HL-60 (cell line): ENCODE measurements at regions not wholly inside any gene's neighbourhood (a gene's known extent, or its start where the extent isn't known, plus 50 kb on each side); places are given as distances from the start of the nearest gene placed in this dataset.

Experiments
- CTCF ChIP-seq: IDR thresholded peaks from one replicate; pipeline ENCODE4 v1.5.1; 2011; ENCODE audit warnings: low read length, control low read depth, inconsistent platforms; ENCODE audit not compliant: insufficient read depth
- GABPA ChIP-seq: IDR thresholded peaks from 2 replicates; pipeline ENCODE4 v1.6.1; 2012; ENCODE audit warnings: low read depth
- POLR2AphosphoS5 ChIP-seq: IDR thresholded peaks from 2 replicates; pipeline ENCODE4 v1.6.1; 2012; ENCODE audit warnings: low read depth
- TF ChIP-seq, protein P1 (sequence below): IDR thresholded peaks from 2 replicates; pipeline ENCODE4 v1.6.1; 2012; ENCODE audit warnings: low read depth; ENCODE audit not compliant: insufficient replicate concordance

DNA sequence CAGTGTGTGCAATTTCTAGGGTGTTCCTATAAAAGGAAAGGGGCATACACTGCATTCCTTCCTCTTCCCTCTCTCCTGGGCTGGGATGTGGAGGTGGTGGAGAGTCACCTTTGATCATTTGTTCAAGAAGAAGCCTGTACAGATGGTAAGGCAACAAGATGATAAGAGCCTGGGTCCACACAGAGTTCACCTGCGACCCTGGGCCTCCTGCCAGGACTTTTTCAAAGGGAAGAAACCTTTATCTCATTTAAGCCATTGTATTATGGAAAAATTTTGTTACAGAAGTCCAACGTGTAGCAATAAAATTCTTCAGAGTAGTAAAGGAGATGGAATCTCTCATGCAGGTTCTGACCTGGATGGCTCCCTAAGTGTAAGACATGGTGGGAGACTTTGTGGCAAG, 189.1 kb downstream of the MIS18A start:
- TF ChIP-seq GABPA (no peak), CTCF (no peak), POLR2AphosphoS5 (no peak)
- TF ChIP-seq, protein P1, sequence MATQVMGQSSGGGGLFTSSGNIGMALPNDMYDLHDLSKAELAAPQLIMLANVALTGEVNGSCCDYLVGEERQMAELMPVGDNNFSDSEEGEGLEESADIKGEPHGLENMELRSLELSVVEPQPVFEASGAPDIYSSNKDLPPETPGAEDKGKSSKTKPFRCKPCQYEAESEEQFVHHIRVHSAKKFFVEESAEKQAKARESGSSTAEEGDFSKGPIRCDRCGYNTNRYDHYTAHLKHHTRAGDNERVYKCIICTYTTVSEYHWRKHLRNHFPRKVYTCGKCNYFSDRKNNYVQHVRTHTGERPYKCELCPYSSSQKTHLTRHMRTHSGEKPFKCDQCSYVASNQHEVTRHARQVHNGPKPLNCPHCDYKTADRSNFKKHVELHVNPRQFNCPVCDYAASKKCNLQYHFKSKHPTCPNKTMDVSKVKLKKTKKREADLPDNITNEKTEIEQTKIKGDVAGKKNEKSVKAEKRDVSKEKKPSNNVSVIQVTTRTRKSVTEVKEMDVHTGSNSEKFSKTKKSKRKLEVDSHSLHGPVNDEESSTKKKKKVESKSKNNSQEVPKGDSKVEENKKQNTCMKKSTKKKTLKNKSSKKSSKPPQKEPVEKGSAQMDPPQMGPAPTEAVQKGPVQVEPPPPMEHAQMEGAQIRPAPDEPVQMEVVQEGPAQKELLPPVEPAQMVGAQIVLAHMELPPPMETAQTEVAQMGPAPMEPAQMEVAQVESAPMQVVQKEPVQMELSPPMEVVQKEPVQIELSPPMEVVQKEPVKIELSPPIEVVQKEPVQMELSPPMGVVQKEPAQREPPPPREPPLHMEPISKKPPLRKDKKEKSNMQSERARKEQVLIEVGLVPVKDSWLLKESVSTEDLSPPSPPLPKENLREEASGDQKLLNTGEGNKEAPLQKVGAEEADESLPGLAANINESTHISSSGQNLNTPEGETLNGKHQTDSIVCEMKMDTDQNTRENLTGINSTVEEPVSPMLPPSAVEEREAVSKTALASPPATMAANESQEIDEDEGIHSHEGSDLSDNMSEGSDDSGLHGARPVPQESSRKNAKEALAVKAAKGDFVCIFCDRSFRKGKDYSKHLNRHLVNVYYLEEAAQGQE, result no peak
